NCI-H82 (cell line): ENCODE measurements at regions not wholly inside any gene's neighbourhood (a gene's known extent, or its start where the extent isn't known, plus 50 kb on each side); places are given as distances from the start of the nearest gene placed in this dataset.

ENCODE experiments used
- DNase-seq: peaks from one replicate; lab custom pipeline; 2025; lab: John Stamatoyannopoulos, UW

DNA sequence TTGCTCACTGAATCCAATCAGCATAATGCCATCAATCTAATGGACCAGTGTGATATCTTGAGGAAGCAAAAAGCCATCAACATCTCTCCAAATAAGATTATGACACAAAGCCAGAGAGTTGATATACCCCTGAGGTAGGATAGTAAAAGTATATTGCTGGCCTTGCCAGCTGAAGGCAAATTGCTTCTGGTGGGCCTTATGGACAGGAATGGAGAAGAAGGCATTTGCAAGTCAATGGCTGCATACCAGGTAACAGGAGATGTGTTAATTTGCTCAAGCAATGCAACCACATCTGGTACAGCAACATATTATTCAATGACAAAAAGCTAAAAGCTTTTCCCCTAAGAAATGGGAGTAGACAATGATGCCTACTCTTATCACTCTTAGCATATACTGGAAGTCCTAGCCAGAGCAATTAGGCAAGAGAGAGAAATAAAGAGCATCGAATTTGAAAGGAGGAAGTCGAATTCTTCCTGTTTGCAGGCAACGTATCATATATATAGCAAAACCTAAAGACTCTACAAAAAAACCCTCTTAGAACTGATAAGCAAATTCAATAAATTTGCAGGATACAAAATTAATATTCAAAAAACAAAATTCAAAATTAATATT lies 216.1 kb upstream of the RASA1 start:
- DNase-seq, result no peak

DNA sequence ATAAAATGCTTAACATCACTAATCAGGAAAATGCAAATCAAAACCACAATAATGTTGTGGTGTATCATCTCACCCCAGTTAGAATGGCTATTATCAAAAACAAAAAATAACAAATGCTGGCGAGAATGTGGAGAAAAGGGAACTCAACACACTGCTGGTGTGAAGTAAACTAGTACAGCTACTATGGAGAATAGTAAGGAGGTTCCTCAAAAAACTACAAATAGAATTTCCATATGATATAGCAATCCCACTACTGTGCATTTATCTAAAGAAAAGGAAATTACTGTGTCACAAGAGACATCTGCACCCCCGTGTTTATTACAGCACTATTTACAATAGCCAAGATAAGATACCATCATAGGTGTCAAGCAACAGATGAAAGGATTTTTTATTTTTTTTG lies 214.5 kb upstream of the RASA1 start:
- no peak for DNase-seq

DNA sequence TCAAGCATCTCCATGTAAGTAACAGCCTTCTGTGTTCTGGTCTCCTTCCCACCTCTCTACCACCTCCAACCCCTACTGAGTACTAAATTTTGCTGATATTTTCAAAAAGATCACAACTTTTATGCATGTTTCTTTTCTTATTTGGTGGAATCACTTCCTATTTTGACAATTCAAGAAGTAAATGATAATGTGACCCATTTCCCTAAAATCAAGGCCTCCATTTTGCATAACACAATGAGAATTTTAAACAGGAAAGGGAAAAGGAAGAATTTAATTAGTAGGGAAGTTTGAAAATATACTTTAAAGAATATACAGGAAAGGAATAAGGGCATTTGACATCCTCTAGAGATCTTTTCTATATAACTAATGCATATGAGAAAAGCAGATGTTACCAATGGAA lies 212.9 kb upstream of the RASA1 start:
- no peak for DNase-seq

DNA sequence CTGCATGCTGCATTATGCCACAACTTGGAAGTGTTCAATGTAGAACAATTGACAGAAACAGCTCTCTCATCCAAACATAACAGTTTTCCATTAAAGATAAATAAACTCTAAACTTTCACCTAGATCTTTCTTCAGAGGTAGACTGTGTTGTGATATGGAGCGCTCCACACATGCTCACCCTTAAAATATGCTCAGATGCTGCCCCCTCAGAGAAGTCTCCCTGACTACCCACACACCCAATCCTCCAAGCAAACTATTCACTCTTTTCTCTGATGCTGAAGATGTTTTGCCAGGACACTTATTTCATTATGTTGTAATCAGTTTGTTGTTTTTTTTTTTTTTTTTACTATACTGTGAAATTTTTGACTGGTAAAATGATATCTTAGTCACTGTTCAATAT lies 206.6 kb upstream of the RASA1 start:
- DNase-seq, result no peak

- DNase-seq, result no peak
Measured at GRCh38 chr5:87069311-87069710, 198.4 kb upstream of the RASA1 start.

- DNase-seq, result no peak
Measured at GRCh38 chr5:87069974-87070608, 197.6 kb upstream of the RASA1 start.

- DNase-seq, result no peak
Measured at GRCh38 chr5:87074072-87074471, 193.6 kb upstream of the RASA1 start.

GRCh38 chr5:87074934-87075541 lies 192.6 kb upstream of the RASA1 start:
- DNase-seq, result no peak

DNA sequence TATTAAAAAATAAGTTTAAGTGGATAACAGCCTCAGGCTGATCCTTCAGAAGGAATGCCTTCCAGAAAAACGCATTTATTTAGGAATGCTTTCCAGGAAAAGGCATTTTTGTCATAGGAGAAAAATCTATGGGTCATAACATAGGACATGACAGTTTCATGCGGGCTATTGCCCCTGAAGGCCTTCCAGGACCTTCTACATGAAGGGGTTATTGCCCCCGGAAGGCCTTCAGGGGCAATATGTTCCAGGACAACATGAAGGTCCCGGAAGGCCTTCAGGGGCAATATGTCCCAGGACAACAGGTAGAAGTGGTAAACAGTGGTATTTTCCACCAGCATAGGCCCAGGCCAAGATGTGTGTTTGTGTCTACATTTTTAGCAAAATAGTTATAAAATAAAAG lies 191.3 kb upstream of the RASA1 start:
- DNase-seq, result no peak

GRCh38 chr5:87076931-87077330 lies 190.8 kb upstream of the RASA1 start:
- DNase-seq, result no peak

DNA sequence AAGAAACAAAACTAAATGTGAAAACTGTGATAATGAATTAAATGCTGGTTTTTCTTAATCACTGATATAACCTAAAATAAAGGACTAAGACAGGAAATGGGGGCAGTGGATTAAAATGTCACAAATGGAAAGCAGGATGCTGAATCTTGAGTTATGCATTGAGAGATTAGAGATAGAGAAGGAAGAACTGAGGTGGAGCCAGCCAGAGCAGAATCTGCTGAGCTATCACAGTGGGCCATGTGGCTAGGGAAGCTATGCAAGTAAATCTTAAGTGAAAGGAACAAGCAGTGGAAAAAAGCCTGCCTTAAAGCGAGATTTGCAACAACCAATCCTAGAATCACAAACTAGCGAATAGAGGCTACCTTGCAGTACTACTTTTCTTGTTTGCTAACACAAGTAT lies 188.5 kb upstream of the RASA1 start:
- DNase-seq, result no peak

DNA sequence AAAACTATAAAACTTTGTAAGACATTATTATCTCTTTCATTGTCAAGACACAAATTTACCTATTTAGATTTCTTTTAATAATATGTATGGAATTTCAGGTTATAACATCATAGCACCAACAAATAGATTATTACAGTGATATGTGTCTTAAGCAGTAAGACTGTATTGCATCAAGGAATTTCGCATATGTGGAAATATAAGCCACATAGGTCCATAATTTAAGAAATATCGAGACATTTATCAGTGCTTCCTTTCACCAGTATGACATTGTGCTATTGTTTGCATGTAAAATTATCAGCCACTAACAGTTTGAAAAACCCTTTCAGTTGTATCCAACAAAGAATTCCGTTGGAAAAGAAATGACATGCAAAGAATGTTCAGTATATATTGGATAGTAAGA lies 186.7 kb upstream of the RASA1 start:
- no peak for DNase-seq

GRCh38 chr5:87081511-87082372 lies 185.9 kb upstream of the RASA1 start:
- no peak for DNase-seq

GRCh38 chr5:87094347-87094746 lies 173.3 kb upstream of the RASA1 start:
- no peak for DNase-seq

GRCh38 chr5:87094833-87095232 lies 172.8 kb upstream of the RASA1 start:
- DNase-seq, result no peak

- peak; percentile 58 for DNase-seq
Measured at GRCh38 chr5:87095787-87096186, 171.9 kb upstream of the RASA1 start.

DNA sequence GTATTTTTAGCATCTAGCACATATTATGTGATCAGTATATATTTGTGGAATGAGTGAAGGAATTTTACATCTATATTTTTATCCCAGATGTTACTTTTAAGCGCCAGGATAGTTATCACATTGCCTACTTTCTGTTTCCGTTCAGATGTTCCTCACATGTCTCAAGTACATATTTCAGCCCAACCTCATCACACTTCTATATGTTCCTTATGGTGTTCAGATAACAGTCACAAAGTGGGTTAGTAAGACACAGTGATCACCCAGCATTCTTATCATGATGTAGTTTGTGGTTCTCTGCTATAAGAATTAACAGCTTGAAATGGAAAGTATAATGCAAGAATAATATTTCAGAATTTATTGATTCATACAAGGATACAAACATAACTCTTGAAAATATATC lies 170.0 kb upstream of the RASA1 start:
- no peak for DNase-seq

DNA sequence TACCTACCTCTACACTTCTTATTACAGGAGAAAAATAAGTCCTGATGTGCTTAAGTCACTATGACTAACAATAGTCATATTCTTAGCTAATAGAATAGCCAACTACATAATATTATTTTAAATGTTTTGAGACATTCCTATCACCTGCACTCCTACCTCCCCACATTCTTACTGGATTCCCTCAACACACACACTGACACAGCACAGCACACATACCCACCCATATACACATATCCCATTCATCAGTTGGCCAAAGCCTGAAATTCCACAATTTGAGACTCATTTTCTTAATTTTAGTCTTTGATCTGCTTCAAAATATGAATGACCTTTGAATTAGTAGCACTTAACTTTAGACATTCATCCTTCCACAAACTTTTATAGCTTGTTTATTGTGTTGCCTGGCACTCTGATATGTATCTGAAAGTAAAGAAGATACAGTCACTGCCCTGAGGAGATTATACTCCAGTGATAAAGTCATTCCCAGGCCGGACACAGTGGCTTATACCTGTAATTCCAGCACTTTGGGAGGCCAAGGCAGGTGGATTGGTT lies 168.3 kb upstream of the RASA1 start:
- DNase-seq, result no peak

DNA sequence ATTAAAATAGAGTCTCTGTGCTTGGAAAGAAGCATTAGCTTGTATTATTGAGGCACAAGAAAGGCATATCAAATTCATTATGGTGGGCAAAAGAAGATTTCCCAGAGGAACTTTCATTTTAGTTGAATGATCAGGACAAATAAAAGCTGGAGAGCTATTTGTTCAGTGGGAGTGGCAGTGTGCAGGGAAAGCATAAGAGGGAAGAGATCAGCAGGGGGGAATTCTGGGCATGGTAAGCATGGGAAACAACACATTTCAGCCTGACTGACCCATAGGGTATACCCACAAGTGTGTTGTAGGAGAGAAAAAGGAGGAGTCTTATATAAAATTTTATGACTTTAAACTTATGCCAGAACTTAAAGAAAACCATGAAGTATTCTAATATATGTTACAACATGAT lies 167.7 kb upstream of the RASA1 start:
- DNase-seq, result no peak

- DNase-seq, result no peak
Measured at GRCh38 chr5:87101321-87101720, 166.4 kb upstream of the RASA1 start.

DNA sequence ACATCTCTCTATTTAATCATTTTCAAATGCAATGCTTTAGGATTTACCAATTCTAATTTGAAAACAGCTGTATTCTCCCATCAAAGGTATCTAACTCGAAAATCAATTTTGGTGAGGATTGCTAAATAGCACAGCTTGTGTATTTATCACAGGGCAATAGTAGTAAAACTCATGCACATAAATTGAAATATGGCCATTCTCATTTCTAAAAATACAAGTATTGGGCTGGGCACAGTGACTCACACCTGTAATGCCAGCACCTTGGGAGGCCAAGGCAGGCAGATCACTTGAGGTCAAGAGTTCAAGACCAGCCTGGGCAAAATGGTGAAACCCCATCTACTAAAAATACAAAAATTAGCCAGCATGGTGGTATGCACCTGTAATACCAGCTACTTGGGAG lies 164.8 kb upstream of the RASA1 start:
- no peak for DNase-seq

DNA sequence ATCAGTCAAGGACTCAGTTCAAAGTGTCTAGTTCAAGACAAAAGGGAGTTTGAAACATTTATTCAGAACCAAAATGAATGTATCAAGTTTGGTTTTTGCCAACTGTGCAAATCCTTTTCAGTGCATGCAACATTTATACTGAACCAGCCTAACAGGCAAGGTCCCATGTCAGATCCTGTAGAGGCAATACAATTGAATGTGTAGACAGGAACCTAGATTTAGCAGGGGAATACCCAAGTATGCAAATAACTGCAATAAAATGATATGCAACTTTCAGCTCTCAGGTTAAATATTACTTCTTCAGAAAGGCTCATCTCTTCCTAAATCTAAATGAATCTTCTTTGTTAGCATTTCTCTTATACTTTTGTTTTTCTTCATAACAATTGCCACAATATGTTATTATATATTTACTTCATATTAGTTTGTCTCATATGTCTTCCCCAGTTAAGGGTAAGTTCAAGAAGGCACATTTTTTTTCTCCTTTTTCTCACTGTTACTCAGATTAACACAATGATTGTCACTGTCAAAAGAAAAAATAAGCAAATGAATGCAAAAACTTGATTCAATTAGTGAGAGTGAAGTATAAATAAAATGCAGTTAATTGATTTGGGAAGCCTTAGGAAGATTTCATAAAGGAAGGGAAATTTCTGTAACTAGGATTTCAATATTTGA lies 163.9 kb upstream of the RASA1 start:
- DNase-seq, result no peak
